Parathyroid adenoma (tissue), 2 donors: ENCODE measurements at regions not wholly inside any gene's neighbourhood (a gene's known extent, or its start where the extent isn't known, plus 50 kb on each side); places are given as distances from the start of the nearest gene placed in this dataset.

Experiments used
- H2AFZ ChIP-seq: fragments of 300-600 bp; sonication (generic); one replicate; pipeline ENCODE4 v1.7.0; 2017; ENCODE audit warnings: antibody characterized with exemption, mild to moderate bottlenecking
- H3K27ac ChIP-seq: fragments of 300-600 bp; sonication (generic); one replicate; pipeline ENCODE4 v1.7.0; 2017
- H3K27me3 ChIP-seq: fragments of 300-600 bp; sonication (generic); one replicate; pipeline ENCODE4 v1.7.0; 2017; ENCODE audit warnings: low read length; ENCODE audit not compliant: control insufficient read depth, insufficient read depth
- H3K36me3 ChIP-seq: fragments of 300-600 bp; sonication (generic); one replicate; pipeline ENCODE4 v1.7.0; 2017; ENCODE audit warnings: low read length; ENCODE audit not compliant: control insufficient read depth, insufficient read depth
- H3K4me1 ChIP-seq: fragments of 300-600 bp; sonication (generic); one replicate; pipeline ENCODE4 v1.7.0; 2017; ENCODE audit warnings: control low read depth
- H3K4me2 ChIP-seq: fragments of 300-600 bp; sonication (generic); one replicate; pipeline ENCODE4 v1.7.0; 2017; ENCODE audit warnings: low read length
- H3K4me3 ChIP-seq: fragments of 300-600 bp; sonication (generic); one replicate; pipeline ENCODE4 v1.7.0; 2017; ENCODE audit warnings: low read depth, low read length
- H3K79me2 ChIP-seq: fragments of 300-600 bp; sonication (generic); one replicate; pipeline ENCODE4 v1.7.0; 2017; ENCODE audit warnings: control low read depth
- H3K9ac ChIP-seq: fragments of 300-600 bp; sonication (generic); one replicate; pipeline ENCODE4 v1.7.0; 2017; ENCODE audit warnings: mild to moderate bottlenecking
- H3K9me3 ChIP-seq: fragments of 300-600 bp; sonication (generic); one replicate; pipeline ENCODE4 v1.7.0; 2017; ENCODE audit warnings: low read length; ENCODE audit not compliant: control insufficient read depth
- CTCF ChIP-seq: fragments of 300-600 bp; sonication (generic); IDR thresholded peaks from one replicate; pipeline ENCODE4 v1.7.0; 2017; ENCODE audit warnings: antibody characterized with exemption, mild to moderate bottlenecking
- donor health status: primary hyperparathyroidism.

- H3K4me2 ChIP-seq = no peak overlapping the region
- no peak for TF ChIP-seq CTCF
- no peaks in the 10 kb centered on the region for H3K9me3 ChIP-seq
- H3K4me3 ChIP-seq = no peak overlapping the region
- no peak overlapping the region for H3K9ac ChIP-seq
- no peaks in the 10 kb centered on the region for H3K4me1 ChIP-seq
- no peaks in the 10 kb centered on the region for H3K36me3 ChIP-seq
- H3K27me3 ChIP-seq = no peaks in the 10 kb centered on the region
- no peak overlapping the region for H3K27ac ChIP-seq
- H3K79me2 ChIP-seq = no peaks in the 10 kb centered on the region
- H2AFZ ChIP-seq = no peak overlapping the region
These were observed 476.9 kb downstream of the TBC1D32 start for GRCh38 chr6:120857422-120857821.

- Histone ChIP-seq H2AFZ (no peak overlapping the region), H3K9ac (no peak overlapping the region), H3K36me3 (no peaks in the 10 kb centered on the region), H3K9me3 (no peaks in the 10 kb centered on the region), H3K4me3 (no peak overlapping the region), H3K4me1 (no peaks in the 10 kb centered on the region), H3K27ac (no peak overlapping the region), H3K4me2 (no peak overlapping the region), H3K27me3 (no peaks in the 10 kb centered on the region), H3K79me2 (no peaks in the 10 kb centered on the region)
- TF ChIP-seq CTCF = no peak
These were observed 479.7 kb downstream of the TBC1D32 start for GRCh38 chr6:120854583-120854982.

GRCh38 chr6:120853489-120853888, 480.8 kb downstream of the TBC1D32 start:
- TF ChIP-seq CTCF = no peak
- Histone ChIP-seq H3K4me1 (no peaks in the 10 kb centered on the region), H3K27me3 (no peaks in the 10 kb centered on the region), H3K9me3 (no peaks in the 10 kb centered on the region), H3K4me3 (no peak overlapping the region), H3K9ac (no peak overlapping the region), H3K36me3 (no peaks in the 10 kb centered on the region), H3K4me2 (no peak overlapping the region), H3K27ac (no peak overlapping the region), H2AFZ (no peak overlapping the region), H3K79me2 (no peaks in the 10 kb centered on the region)

GRCh38 chr6:120852293-120852849, 481.9 kb downstream of the TBC1D32 start:
- no peak overlapping the region for H3K9ac ChIP-seq
- H3K27ac ChIP-seq = no peak overlapping the region
- no peaks in the 10 kb centered on the region for H3K79me2 ChIP-seq
- no peak overlapping the region for H3K4me2 ChIP-seq
- H3K27me3 ChIP-seq = no peaks in the 10 kb centered on the region
- no peak overlapping the region for H2AFZ ChIP-seq
- H3K9me3 ChIP-seq = no peaks in the 10 kb centered on the region
- TF ChIP-seq CTCF = no peak
- H3K36me3 ChIP-seq = no peaks in the 10 kb centered on the region
- H3K4me1 ChIP-seq = no peaks in the 10 kb centered on the region
- no peak overlapping the region for H3K4me3 ChIP-seq

GRCh38 chr6:120826253-120826652, 508.0 kb downstream of the TBC1D32 start:
- no peaks in the 10 kb centered on the region for H3K36me3 ChIP-seq
- no peak overlapping the region for H3K4me3 ChIP-seq
- H2AFZ ChIP-seq = no peak overlapping the region
- H3K79me2 ChIP-seq = no peaks in the 10 kb centered on the region
- no peaks in the 10 kb centered on the region for H3K27me3 ChIP-seq
- H3K4me2 ChIP-seq = no peak overlapping the region
- no peaks in the 10 kb centered on the region for H3K4me1 ChIP-seq
- H3K9me3 ChIP-seq = no peaks in the 10 kb centered on the region
- no peak overlapping the region for H3K27ac ChIP-seq
- no peak for TF ChIP-seq CTCF
- no peak overlapping the region for H3K9ac ChIP-seq
